ENCODE measurements at regions not wholly inside any gene's neighbourhood (a gene's known extent, or its start where the extent isn't known, plus 50 kb on each side); places are given as distances from the start of the nearest gene placed in this dataset.
"Not testable (repeated sequence)": the region's sequence is repeated elsewhere in the genome, so short reads cannot be mapped to it uniquely, and the experiment has no call there.

DNA sequence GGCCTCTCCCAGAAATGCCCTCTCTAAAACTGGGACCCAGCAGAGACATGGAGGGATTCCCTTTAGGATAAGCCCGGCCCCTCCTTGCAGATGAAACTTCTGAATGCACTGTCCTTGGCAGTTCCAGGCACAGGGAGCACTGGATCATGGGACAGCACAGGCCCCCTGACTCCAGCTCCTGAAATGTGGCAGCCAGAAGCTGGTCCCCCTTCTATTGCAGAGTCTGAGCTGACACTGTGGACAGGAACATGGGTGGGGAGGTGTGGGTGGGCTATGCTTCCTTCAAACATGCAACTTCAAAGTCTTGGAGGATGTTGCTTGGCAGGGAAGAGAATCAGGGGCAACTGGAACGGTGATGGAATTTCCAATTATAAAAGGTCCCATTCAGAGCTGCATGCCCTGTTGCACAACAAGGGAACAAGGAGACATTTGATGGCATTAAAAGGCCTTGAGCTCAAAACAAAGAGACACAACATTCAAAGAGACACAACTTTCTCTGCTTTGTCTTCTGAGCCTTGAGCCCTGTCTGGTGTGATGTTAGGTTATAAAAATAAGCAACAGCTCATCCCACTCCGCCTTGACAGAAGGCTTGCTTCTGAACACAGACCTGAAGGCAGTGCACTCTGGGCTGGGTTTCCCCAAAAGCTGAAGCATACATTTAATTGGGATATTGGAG lies 239.0 kb downstream of the OSR1 start:
- in situ Hi-C loops (cut with HindIII; ENCODE audit: low sequenced_read_pairs): no loop called here
- DNase-seq (ENCODE audit: low spot score): no peak

DNA sequence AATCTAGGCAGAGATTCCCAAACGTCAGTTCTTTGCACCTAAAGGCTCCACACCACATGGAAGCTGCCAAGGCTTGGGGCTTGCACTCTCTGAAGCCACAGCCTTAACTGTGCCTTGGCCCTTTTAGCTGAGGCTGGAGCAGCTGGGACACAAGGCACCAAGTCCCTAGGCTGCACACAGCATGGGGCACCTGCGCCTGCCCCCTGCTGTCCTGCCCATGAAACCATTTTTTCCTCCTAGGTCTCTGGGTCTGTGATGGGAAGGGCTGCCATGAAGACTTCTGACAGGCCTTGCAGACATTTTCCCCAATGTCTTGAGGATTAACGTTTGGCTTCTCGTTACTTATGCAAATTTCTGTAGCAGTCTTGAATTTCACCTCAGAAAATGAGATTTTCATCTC lies 241.5 kb downstream of the OSR1 start:
- DNase-seq (ENCODE audit: low spot score): no peak
- in situ Hi-C loops (cut with HindIII; ENCODE audit: low sequenced_read_pairs): no loop called here

DNA sequence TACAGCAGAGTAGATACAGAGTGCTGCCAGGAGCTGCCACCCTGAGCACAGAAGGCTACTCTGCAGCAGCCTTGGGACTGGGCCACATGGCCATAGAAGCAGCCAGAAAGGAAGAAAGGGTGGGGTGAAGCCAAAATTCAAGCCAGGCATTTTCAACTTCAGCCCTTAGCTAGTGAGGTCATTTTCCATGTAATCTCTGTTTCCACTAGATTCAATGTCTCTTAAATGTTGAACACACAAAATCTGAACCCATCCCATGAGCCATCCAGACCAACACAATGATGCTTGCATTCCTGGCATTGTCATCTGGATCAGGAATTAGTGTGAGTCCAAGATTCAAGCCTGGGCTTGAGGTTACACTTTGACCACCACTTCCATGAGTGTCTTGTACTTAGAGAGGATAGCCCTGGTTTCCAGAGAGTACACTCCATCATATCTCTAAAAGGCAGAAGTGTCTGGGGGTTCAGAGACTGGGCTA lies 243.6 kb downstream of the OSR1 start:
- in situ Hi-C loops (cut with HindIII; ENCODE audit: low sequenced_read_pairs): no loop called here
- peak; percentile 94 for DNase-seq (ENCODE audit: low spot score)

DNA sequence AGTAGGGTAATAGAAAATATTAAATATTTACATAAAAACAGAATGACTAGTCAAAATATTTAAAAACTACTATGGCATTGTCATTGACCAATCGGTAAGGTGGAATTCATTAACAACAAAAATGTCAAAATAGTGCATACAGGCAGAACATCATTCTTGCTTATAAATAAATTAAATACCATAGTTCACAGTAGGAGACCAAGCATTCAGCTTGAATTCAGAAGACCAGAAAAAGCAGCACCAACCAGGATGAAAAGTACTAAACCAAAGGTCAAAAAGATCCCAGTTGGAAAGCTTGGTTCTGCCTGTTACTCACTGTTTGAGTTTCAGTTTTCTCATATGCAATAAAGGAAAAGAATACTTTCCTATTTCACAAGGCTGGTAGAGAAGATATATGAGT lies 244.3 kb downstream of the OSR1 start:
- in situ Hi-C loops (cut with HindIII; ENCODE audit: low sequenced_read_pairs): no loop called here
- DNase-seq (ENCODE audit: low spot score): no peak

DNA sequence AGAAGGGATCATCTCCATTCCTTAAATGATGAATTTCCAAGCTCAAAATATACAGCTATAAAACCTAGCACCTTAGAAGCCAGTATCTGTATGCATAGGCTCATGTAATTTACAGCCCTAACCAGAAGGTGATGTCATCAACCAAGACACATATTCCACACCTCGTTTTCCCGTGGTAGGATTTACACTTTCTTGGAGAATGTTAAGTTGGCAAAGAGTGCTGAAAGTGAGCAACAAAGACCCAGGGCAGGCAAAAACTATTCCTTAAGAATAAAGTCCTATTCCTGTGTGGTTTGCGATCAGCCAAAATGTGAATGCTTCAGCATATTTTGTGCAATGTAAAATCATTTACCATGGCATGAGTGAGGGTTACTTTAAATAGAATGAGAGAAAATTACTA lies 247.1 kb downstream of the OSR1 start:
- in situ Hi-C loops (cut with HindIII; ENCODE audit: low sequenced_read_pairs): no loop called here
- no peak for DNase-seq (ENCODE audit: low spot score)

DNA sequence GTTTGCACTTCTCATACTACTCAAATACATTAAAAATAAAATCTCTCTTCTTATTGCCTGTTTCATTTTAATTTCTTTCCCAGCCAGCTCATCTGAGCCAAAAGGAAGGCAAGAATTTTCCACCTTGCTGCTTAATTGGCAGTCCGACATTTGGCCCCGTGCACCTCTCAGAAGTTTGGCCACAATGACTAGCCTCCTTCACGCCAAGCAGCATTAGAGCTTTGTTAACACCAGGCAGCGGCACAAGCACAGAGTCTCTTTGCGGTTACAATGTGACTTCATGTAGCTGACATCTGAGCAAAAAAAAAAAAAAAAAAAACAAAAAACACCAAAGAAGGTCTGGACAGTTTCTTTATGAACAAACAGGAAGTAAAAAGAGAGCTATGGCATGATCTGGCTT lies 248.9 kb downstream of the OSR1 start:
- peak; percentile 94 for DNase-seq (ENCODE audit: low spot score)
- in situ Hi-C loops (cut with HindIII; ENCODE audit: low sequenced_read_pairs): no loop called here

DNA sequence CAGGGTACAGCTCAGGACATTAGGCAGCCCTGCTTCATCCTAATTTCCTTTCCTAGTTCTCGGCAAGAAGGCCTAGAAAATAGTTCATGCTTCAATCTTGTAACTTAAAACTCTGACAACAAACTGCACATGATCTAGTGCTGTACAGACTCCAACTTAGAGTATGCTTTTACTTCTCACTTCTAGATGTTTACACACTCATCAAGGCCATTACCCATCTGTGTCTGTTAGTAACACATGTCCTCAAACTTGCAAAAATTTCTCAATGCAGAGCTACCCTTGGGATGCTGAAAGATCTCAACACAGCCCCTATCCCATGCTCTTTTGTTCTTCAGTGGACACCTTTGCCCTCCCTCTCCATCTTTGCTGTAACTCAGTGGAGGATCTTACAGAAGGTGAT lies 252.0 kb downstream of the OSR1 start:
- DNase-seq (ENCODE audit: low spot score): no peak
- in situ Hi-C loops (cut with HindIII; ENCODE audit: low sequenced_read_pairs): no loop called here

DNA sequence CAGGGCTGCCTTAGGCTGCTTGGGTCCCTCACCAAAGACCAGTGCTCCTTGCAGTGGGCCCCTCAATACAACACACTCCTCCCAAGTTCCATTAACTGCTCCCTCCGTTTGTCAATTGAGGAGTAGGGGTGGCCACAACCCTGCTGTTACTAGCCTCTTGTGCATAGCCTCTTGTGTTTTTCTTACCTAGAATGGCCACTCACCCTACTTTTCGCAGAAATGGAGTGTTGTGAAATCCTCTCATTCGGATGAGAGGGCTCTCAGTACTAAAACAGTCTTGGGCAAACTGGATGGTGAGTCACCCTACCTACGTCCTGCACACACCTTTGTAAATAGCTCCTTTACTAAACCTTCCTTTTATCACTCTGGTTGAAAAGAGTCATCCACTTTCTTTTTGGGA lies 253.9 kb downstream of the OSR1 start:
- in situ Hi-C loops (cut with HindIII; ENCODE audit: low sequenced_read_pairs): no loop called here
- no peak for DNase-seq (ENCODE audit: low spot score)

DNA sequence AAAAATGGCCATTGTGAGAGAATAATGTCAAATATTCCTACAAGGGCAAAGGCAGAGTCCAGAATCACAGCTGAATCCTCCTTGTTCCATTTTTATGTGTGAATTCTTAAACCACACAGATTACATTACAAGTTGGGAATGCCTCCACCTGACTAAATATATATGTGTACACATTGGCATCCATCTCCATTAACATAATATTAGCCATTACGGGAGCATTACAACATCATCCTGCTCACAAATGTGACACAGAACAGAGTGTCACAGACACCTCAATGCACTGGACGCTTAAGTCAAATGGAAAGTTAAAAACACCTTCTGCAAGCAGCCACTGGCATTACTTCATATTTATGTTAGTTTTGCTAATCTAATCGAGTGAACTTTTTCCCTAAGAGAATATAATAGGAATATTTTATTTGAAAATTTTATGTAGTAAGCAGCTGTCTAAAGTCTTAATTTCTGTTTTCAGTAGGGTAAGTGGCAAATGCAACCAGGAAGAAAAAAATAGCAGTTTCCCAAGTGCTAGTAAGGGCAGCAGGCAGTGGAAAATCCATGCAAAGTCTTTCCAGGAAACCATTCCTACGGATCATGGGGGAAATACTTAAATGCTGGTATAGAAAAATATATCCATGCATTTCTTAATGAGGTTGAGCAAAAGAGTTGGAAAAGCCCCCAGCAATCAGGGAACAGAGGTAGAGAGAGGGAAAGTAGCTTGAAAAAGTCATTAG lies 255.6 kb downstream of the OSR1 start:
- in situ Hi-C loops (cut with HindIII; ENCODE audit: low sequenced_read_pairs): no loop called here

DNA sequence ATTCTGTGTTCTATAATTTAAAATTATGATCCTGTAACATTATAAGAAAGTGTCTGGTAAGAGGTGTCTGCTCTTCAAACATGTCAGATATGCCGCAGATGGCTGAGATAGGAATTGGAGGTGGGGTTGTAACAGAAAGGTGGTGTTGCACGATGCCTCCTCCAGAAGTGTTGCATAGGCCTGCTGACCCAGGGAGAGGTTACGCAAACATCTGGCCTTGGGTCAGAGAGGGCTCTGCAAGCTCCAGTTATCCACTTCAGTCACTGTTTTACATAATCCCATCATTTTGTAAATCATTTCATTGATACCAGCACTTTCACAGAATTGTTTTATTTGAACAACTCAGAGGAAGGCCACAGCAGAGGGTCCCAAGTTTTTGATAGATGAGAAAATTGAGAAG lies 256.5 kb downstream of the OSR1 start:
- in situ Hi-C loops (cut with HindIII; ENCODE audit: low sequenced_read_pairs): no loop called here
- no peak for DNase-seq (ENCODE audit: low spot score)

More for the DNA sequence above, 255.6 kb downstream of the OSR1 start:
- DNase-seq (ENCODE audit: low spot score): no peak

DNA sequence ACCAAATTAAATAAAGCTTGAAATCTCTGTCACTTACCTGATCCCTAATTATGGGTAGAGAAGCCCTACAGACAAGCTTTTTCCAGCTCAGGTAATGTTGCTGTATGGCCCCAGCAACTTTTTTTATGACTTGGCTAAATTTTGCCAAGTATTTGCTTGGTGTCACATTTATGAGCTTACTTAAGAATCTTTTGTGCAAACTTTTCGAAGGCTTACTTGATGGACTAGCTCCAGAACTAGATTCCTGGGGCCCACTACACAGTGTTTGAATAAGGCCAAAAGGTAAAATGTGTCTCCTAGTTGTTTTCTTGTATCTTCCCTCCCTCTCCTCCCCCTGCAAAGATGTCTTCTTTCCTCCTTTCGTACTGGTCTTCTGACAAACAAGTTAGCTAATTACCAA lies 257.9 kb downstream of the OSR1 start:
- in situ Hi-C loops (cut with HindIII; ENCODE audit: low sequenced_read_pairs): no loop called here
- no peak for DNase-seq (ENCODE audit: low spot score)

DNA sequence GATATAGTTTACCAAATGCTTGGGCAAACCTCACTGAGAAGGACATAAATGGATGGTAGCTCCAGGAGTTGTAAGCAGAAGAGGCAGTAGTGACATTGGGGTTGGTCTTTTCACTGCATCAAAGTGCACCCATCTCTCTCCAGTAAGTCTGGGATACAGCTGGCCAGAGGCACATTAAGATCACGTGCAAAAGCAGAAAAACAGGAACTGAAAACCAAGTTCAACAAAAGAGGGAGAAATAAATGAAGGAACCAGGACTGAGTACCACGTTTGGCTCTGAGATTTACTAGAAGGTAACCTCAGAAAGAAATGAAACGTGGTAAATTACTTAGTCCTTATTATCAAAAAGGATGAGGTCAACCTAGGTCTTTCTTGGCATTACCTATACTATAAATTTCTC lies 259.2 kb downstream of the OSR1 start:
- in situ Hi-C loops (cut with HindIII; ENCODE audit: low sequenced_read_pairs): no loop called here
- no peak for DNase-seq (ENCODE audit: low spot score)

DNA sequence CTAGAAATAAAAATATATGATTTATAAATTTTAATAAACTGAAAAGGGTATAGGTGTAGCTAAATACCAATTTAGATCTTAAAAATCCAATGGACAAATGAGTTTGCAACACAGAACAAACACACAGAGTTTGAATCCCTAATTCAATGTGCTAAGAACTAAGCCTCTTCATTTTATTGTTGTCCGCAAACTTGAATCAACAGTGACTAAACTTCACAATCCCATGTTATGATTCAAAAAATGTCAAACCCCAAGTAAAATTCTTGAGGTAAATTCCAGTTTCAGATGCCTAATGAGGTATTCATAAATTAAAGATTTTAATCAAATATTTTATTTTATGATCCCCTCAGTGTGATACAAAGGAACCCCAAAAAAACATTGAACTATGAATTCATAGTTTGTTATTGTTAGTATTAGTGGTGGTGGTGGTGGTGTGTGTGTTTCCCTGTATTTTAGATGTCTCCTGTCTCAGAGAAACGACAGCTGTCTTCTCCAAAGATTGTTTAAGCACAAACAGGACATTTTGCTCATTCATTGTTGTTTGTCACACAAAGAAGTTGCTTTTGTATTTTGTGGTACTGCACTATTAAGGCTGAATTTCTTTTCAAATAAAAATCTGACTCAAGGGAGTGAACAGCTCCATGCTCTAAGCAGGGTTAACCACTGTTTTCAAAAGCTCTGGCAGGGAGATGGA lies 259.8 kb downstream of the OSR1 start:
- no peak for DNase-seq (ENCODE audit: low spot score)
- in situ Hi-C loops (cut with HindIII; ENCODE audit: low sequenced_read_pairs): no loop called here

DNA sequence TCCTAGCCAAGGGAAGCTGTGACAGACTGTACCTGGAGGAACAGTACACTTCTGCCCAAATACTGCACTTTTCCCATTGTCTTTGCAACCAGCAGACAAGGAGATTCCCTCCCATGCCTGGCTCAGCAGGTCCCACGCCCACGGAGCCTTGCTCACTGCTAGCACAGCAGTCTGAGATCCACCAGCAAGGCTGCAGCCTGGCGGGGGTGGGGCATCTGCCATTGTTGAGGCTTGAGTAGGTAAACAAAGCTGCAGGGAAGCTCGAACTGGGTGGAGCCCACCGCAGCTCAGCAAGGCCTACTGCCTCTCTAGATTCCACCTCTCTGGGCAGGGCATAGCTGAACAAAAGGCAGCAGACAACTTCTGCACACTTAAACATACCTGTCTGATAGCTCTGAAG lies 268.9 kb downstream of the OSR1 start:
- in situ Hi-C loops (cut with HindIII; ENCODE audit: low sequenced_read_pairs): not testable (repeated sequence)

DNA sequence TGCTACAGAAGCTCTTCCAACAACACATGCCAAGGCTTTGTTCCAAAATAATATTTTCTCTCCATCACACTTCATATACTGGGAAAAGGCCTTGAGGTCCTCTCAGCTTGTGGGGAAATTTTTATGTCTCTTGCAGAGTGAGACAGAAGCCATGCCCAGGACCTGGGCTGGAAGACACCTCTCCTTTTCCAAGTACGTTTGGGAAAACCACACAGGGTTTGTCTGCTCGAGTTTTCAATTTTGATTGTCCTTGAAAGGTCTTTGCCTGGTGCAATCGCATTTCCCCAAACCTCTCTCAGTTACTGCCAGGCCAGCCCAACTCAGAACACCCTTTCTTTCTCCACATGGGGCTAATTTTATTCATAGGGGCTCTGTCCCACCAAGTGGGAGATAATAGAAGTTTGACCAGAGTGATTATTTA lies 272.2 kb downstream of the OSR1 start:
- in situ Hi-C loops (cut with HindIII; ENCODE audit: low sequenced_read_pairs): no loop called here
- no peak for DNase-seq (ENCODE audit: low spot score)

More for the DNA sequence above, 268.9 kb downstream of the OSR1 start:
- not testable (repeated sequence) for DNase-seq (ENCODE audit: low spot score)

DNA sequence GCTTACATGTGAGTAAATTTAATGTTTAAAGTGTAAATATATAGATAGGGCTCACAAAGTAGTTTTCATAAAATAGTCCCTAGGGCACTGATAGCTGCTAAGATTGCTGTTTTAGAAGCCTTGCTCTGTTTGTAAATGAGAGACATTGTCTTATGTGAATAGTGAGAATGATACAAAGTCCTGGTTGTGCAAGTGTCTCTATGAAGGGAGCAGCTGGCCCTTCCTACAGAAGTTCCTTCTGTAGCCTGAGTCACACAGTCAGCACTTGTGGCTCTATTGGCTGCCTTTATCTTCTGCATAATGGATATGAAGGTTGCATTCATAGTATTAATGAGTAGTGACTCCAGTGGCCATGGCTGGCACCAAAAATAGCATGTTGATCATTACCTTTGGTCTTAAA lies 279.7 kb downstream of the OSR1 start:
- no peak for DNase-seq (ENCODE audit: low spot score)
- in situ Hi-C loops (cut with HindIII; ENCODE audit: low sequenced_read_pairs): no loop called here

DNA sequence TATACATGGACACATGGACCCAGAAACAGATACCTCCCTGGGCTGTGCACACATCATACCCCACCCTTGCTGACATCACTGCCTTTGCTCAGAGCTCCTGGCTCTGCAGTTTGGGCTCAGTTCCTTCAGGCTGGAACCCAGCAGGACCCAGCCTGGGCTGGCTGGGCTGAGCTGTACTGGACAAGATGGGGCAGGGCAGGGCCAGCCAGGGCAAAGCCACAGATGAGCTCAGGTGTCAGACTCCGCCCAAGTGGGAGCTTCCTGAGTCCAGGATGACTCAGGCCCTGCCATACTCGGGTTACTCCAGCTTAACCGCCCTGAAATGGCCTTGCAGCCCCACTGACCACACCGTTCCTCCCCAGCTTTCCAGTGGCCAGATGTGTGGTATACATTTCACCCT lies 284.9 kb downstream of the OSR1 start:
- no peak for DNase-seq (ENCODE audit: low spot score)
- in situ Hi-C loops (cut with HindIII; ENCODE audit: low sequenced_read_pairs): no loop called here

DNA sequence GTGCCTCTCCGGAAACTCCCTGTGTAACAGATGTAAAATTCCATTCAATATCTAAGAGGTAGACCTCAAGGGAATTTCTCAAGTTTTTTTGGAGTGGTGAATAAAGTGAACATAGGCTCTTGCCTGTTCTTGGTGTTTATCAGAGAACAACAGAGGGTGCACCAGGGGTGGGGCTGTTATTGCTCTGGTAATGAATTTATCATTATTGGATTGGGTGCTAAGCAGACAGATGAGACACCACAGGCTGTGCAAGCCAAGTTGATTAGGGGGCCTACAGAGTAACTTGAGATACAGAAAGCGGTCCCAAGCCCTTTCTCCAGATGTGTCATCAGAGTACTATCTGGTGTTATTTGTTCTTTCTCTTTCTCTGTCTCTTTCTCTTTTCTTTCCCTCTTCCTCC lies 286.3 kb downstream of the OSR1 start:
- in situ Hi-C loops (cut with HindIII; ENCODE audit: low sequenced_read_pairs): no loop called here
- no peak for DNase-seq (ENCODE audit: low spot score)

DNA sequence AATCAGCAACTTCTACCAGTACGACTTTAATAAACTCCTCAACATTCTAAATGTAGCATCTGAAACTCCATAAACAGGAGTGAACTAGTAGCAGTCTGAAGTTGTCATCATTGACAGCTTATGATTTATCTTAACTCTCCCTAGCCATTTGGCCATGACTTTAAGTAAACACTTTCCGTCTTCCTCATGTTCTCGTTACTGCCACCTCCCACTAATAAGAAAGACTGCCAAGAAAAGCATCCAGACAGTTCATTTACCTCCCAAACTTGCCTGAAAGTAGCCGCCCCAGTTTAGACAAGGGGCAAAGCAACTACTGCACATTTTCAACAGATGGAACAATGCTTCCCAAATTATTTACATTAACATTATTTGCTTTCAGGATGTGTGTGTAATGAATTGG lies 287.5 kb downstream of the OSR1 start:
- in situ Hi-C loops (cut with HindIII; ENCODE audit: low sequenced_read_pairs): no loop called here

DNA sequence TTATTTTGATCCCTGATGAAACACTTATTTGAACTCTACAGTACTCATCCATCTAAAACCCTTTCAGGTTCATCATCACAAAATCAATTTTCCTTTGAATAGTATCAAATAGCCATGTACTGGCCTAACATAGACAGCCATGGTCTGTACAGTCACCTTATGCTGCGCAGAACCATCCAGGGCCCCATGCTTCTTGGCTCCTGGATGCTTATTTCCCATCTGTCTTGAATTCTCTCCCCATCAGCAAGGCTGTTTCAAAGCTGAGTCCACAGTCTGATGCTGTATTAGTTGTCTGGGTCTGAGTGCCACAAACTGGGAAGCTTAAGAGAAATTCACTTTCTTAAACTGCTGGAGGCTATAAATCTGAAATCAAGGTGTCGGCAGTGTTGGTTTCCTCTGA lies 290.2 kb downstream of the OSR1 start:
- peak; percentile 90 for DNase-seq (ENCODE audit: low spot score)
- in situ Hi-C loops (cut with HindIII; ENCODE audit: low sequenced_read_pairs): no loop called here

More for the DNA sequence above, 287.5 kb downstream of the OSR1 start:
- DNase-seq (ENCODE audit: low spot score): no peak
